ENCODE measurements at regions not wholly inside any gene's neighbourhood (a gene's known extent, or its start where the extent isn't known, plus 50 kb on each side); places are given as distances from the start of the nearest gene placed in this dataset.

GRCh38 chr12:23128462-23128861 lies 503.5 kb downstream of the ETNK1 start:
- TF ChIP-seq CTCF (IDR thresholded peaks at IDR 0.05) (no peak), POLR2A (IDR thresholded peaks at IDR 0.05) (no peak), POLR2AphosphoS5 (IDR thresholded peaks at IDR 0.05) (no peak)

Data from breast epithelium (tissue), 3 donors.